Upper lobe of left lung (tissue), 4 donors: ENCODE measurements at regions not wholly inside any gene's neighbourhood (a gene's known extent, or its start where the extent isn't known, plus 50 kb on each side); places are given as distances from the start of the nearest gene placed in this dataset.

ENCODE experiments used
- CTCF ChIP-seq, 6 experiments: fragments of 450-650 bp in 4 of 6; fragments of 200-600 bp in 2 of 6; sonication (generic) in 2 of 6; IDR thresholded peaks; one replicate each; pipeline ENCODE4 v1.5.1; 2016 to 2019; ENCODE audit warnings: antibody characterized with exemption in 6 of 6
- POLR2A ChIP-seq, 4 donors: fragments of 450-650 bp; IDR thresholded peaks; one replicate each; pipeline ENCODE4 v1.5.1; 2016 to 2017; ENCODE audit warnings: antibody characterized with exemption in 4 of 4, mild to moderate bottlenecking in 2 of 4
- POLR2AphosphoS5 ChIP-seq, 2 donors: sonication (generic); formaldehyde crosslinking; IDR thresholded peaks; one replicate each; pipeline ENCODE4 v1.5.1; 2017; ENCODE audit warnings: antibody characterized with exemption in 2 of 2

GRCh38 chr15:52976516-52977075 lies 186.5 kb upstream of the ONECUT1 start:
- TF ChIP-seq CTCF (IDR thresholded peaks at IDR 0.05) (no peak), POLR2AphosphoS5 (IDR thresholded peaks at IDR 0.05) (no peak), POLR2A (IDR thresholded peaks at IDR 0.05) (no peak)
